HG03354 (cell line): ENCODE measurements at regions not wholly inside any gene's neighbourhood (a gene's known extent, or its start where the extent isn't known, plus 50 kb on each side); places are given as distances from the start of the nearest gene placed in this dataset.
"Not testable (repeated sequence)": the region's sequence is repeated elsewhere in the genome, so short reads cannot be mapped to it uniquely, and the experiment has no call there.

Experiments
- ATAC-seq: cut with Tn5 transposase; IDR thresholded peaks from one replicate; pipeline ENCODE4 v1.9.1; 2021; ENCODE audit warnings: mild to moderate bottlenecking; ENCODE audit not compliant: unreplicated experiment, poor library complexity, severe bottlenecking

- ATAC-seq = peak; percentile 96
These were observed 520.2 kb downstream of the REEP3 start for GRCh38 chr10:64041185-64041988.

- ATAC-seq = no peak
These were observed 520.8 kb downstream of the REEP3 start for GRCh38 chr10:64041989-64042490.

- no peak for ATAC-seq
These were observed 522.9 kb downstream of the REEP3 start for GRCh38 chr10:64044098-64044497.

DNA sequence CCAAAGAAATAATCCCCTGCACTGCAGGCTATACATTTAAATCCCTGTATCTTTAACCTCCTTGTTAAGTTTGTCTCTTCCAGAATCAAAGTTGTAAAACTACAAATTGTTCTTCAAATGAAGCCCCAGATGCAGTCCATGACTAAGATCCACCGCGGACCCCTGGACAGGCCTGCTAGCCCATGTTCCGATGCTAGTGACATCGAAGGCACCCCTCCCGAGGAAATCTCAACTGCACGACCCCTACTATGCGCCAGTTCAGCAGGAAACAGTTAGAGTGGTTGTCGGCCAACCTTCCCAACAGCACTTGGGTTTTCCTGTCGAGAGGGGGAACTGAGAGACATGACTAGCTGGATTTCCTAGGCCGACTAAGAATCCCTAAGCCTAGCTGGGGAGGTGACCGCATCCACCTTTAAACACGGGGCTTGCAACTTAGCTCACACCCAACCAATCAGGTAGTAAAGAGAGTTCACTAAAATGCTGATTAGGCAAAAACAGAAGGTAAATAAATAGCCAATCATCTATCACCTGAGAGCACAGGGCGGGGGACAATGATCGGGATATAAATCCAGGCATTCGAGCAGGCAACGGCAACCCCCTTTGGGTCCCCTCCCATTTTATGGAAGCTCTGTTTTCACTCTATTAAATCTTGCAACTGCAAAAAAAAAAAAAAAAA is 523.9 kb downstream of the REEP3 start:
- not testable (repeated sequence) for ATAC-seq

DNA sequence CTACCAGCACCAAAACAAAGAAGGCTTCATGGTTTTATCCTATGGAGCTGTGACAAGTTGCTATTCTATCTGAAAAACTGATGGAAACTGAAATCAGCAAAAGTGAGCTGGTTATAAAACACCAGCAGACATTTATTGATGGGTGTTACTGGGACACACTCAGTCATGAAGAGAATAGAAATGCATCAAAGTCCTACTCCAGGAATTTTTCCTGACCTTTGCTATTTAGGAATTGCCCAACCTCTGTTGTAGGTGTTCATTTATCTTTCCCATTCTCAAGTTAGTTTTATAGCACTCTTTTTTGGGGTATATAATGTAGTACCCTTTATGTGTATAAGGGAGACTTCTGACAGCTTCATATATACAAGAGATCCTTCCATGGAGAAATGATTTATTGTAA is 533.2 kb downstream of the REEP3 start:
- no peak for ATAC-seq

DNA sequence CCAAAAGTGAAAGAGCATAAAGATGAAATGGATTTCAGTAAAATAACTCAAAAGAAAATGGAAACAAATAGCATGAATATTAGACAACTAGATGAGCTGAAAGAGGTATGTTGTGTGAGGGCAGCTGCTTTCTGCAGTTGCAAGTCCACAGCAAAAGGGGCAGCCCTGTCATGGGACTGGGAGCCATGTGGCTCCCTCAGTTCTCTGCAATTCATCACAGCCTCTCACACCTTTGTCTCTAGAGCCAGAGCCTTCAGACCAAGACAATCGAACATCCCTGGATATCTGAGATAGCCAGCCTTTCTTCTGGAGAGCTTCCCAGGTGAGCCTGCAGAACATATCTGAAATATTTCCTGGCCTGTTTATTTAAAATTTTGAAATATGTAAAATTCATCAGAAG is 538.7 kb downstream of the REEP3 start:
- ATAC-seq = no peak

DNA sequence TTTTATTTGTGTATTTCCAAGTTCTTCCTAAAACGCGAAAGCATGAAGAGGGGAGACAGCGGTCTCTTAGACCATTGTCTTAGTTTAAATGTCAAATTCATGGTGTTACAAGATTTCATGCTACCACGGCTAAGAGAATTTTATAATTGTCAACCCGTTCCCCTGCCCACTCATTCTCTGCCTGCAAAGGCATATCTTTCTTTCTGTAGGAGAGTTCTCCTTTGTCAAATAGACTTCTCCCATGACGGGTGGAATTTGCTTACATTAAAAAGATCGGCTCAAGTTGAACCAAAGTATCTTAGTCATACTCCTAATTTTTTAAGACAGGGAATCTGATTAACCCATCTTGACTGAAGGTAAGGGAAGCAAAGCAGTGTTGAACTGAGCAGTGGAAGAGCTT is 539.2 kb downstream of the REEP3 start:
- ATAC-seq = no peak

- no peak for ATAC-seq
These were observed 541.6 kb downstream of the REEP3 start for GRCh38 chr10:64062793-64063192.

GRCh38 chr10:64067009-64067606 is 545.9 kb downstream of the REEP3 start:
- no peak for ATAC-seq

DNA sequence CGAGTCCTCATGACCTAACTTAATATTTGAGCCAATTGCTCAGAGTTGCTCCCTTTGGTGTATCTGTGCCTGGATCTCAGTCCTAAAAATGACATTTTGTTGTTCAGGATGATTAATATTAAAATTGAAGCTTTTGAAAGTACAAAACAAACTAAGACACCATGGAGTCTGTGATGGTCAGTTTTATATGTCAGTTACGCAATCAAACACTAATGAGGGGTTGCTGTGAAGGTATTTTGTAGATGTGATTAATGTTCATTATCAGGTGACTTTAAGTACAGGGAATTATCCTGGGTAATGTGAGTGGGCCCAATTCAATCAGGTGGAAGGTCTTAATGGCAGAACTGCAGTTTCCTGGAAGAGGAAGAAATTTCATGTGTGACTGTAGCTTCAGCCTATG is 546.7 kb downstream of the REEP3 start:
- no peak for ATAC-seq

DNA sequence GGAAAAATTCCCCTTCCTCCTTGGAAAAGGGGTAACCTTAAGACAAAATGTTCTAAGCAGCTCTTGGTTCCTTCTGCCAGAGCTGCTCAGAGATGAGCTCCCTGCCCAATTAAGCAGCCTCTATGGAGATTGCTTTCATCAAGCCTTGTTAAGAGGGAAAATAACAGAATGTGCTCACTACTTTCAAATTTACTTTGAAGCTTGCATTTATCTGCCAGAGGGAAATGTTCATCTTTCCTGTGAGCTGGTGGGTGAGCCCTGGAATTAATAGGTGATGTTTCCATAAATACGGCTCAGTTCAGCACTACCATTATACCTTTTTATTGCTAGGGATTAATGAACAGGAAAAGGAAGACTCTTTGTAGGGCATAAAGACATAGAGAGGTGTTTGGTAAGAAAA is 549.0 kb downstream of the REEP3 start:
- no peak for ATAC-seq

- ATAC-seq = no peak
These were observed 550.0 kb downstream of the REEP3 start for GRCh38 chr10:64071218-64071617.

DNA sequence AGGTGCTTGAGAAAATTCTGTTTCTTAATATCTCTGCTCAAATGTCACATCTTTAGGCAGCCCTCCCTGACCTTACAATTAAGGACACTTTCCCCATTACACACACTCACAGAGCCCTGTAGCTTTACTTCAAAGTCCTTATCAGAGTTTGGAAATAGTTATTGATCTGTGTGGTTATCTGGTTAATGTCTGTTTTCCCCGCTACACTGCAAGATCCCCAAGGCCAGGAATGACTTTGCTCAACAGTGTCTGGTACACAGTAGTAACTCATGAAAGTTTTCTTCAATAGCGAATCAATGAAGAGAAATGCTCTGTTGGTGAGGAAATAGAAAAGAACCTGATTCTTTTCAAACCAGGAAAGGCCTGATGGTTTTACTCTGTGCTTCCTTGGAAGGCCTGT is 554.4 kb downstream of the REEP3 start:
- no peak for ATAC-seq

- ATAC-seq = no peak
These were observed 555.2 kb downstream of the REEP3 start for GRCh38 chr10:64076322-64076940.

DNA sequence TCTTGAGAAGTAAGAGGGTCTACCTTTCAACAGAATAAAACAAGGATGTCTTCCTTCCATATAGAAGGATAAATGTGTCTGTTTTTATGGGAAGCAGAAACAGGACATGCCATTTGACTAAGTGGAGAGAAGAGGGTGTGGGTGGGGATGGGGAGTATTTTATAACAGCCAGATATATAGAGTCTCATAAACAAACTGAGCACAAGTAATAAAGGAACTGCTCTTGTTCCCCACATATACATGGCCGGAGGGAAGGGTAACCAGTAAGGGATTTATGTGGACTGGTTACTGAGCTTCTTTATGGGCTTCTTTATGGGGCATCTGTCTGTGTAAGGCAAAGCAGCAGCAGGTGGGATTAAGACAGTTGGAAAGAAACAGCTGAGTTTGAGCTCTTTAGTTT is 558.1 kb downstream of the REEP3 start:
- ATAC-seq = no peak

DNA sequence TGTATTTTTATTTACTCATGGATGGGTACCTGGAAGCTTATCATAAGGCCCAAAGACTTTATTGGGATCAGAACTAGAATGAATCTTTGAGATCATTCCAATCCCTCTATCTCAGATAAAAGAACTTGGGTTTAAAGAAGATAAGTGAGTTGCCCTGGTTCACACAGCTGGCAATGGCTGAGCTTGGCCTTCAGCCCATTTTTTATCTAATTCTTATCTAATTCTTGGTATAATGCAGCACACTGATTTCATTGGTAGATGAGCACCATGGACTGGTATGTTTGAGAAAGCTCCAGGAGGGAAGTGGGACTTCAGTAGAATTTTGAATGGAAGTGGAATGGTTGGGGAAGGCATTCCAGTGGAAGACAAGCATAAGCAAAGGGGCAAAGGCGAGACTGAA is 558.9 kb downstream of the REEP3 start:
- ATAC-seq = no peak

GRCh38 chr10:64081947-64082482 is 560.8 kb downstream of the REEP3 start:
- no peak for ATAC-seq

GRCh38 chr10:64086083-64086767 is 565.0 kb downstream of the REEP3 start:
- ATAC-seq = no peak

GRCh38 chr10:64089648-64090047 is 568.4 kb downstream of the REEP3 start:
- no peak for ATAC-seq

- no peak for ATAC-seq
These were observed 569.7 kb downstream of the REEP3 start for GRCh38 chr10:64090865-64091264.
